HG02759 (cell line): ENCODE measurements at regions not wholly inside any gene's neighbourhood (a gene's known extent, or its start where the extent isn't known, plus 50 kb on each side); places are given as distances from the start of the nearest gene placed in this dataset.
A peak's percentile ranks its signal among the peaks of the same experiment; 100 is the strongest.
"Not testable (repeated sequence)": the region's sequence is repeated elsewhere in the genome, so short reads cannot be mapped to it uniquely, and the experiment has no call there.

Experiments used
- ATAC-seq: cut with Tn5 transposase; IDR thresholded peaks from one replicate; pipeline ENCODE4 v1.9.1; 2021; ENCODE audit warnings: mild to moderate bottlenecking, moderate library complexity; ENCODE audit not compliant: unreplicated experiment

DNA sequence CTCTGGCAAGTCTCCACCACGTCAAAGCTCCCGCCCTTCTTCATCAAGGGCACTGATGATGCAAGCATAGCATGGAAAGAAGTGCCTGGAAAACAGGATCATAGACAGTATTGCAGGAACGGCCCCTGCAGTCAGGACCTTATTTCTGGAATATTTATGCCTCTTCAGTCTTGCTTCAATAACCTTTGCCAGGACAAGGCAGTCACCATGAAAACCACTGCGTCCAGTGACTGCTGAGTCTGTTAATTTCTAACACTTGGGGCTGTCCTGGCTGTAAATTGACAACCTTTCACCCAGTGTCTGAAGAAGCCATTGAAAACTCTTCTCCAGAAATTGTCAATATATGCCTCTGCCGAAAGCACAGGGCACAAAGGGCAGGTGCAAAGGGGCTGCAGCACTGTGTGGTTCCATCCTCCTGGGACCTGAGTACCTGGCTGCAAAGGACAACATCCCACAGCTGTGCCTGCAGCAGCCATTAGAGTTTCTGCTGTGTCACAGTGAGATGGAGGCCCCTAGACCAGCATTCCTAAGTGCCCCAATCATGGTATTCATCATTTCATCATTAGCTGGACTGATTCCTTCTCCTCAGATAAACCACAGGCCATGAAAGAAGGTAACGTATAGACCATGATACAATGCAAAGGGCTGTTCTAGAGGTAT is 819.6 kb downstream of the RNF144A start:
- ATAC-seq, result no peak

DNA sequence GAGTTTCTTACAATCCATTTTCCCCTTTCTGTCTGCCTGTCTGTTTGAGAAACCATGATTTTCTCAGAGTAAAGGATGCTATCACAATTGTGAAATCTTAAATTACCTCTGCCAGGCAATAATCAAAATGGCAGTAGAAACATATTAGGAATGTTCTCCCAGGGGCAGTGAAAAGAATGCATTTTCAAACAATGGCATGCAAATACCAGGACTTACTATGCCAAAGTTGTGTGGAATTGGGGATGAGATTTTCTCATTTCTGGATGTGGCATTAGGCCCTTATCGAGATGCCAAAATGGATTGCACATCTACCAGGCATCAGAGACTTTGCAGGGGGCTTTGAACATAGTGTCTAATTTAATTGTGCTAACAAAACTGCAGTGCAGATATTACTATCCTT is 821.4 kb downstream of the RNF144A start:
- no peak for ATAC-seq

DNA sequence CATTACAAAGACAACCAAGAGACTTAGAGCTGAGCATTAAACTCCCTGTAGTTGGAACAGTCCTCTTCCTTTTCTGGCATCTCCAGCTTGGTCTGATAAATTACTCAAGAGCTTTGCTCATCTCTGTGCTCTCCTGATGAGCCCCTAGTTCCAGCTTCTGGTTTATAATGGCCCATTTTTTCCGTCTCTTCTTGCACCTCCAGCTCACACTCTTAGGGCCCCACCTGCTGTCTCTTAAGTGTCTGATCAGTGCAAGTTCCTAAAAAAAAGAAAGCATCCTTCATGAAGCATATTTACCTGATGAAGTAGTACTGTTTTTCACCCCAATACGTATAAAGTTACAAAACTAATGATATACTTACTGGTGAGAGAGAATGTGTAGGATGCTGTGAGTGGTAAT is 822.9 kb downstream of the RNF144A start:
- ATAC-seq, result no peak

DNA sequence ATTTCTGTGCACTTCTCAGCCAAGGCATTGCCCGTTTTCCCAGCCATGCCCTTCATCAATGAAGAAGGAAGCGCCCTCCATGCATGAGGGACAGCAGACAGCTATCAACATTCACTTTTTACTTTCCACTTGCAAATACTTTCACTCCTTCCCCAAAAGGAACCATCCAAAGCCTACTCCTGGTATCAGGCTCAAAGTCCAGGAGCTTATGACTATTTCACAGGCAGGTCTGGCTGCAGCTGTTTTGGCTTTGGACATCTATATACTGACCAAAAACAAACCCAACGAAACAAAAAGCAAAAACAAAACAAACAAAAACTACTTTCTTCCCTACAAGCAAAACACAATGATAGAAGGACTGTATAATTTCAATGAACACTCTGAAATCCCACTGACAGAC is 825.1 kb downstream of the RNF144A start:
- no peak for ATAC-seq

DNA sequence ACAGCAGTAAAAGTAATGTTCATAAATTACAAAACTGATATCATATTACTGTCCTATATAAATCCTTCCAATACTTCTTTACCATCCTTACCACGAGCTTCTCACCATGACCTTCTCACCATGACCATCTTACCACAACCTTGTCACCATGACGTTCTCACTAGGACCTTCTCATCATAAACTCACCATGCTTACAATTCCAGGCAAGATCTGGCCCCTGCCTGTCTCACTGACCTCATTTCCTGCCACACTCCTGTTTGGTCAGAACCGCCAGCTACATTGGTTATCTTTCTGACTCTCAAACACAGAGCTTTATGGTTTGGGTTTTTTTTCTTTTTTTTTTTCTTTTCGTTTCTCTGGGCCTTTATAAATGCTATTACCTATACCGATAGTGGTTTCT is 827.6 kb downstream of the RNF144A start:
- no peak for ATAC-seq

DNA sequence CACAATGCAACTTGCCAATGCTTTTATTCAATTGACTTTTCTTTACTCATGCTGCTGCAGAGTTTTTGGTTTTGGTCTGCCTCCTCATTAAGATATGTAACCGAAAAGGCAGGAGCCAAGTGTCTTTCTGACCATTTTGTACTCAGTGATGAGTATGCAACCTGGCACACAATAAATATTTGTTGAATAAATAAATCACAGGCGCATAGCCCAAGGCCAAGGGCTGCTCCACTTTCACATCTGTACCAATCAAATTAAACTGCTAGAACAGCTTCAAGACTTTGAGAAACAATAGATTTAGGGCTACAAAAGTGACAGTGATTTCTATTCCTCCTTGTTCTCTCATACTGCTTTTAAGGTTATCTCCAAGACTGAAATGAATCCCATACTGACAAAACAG is 828.2 kb downstream of the RNF144A start:
- ATAC-seq, result no peak

DNA sequence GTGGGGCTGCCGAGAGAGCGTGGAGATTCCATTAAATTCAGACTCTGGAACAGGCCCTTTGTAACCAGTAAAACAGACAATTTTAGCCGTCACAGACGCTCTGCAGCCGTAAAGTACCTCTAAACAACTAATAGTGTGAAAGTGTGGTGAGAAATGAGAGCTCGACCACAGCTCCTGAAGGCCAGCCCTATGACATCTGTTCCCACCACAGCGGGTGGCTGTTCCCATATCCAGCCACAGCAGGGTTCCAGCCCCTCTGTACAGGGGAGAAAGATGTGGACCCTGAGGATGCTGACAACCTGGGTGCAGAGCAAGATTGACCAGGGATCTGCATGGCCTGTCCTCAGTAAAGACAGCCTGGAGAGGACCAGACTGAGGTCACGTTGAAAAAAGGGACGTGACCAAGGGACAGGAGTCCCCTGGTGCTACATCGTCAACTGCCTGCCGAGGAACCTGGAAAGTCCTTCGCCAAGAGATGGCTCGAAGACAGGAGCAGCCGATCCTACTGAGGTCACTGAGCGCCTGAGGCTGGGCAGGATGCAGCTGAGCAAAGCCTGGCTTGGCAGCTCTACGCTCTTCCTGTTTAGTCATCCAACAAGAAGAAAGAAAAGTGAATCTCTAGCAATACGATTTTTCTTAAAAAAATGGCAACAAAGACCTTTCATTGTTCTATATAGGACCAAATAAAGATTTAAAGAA is 831.7 kb downstream of the RNF144A start:
- no peak for ATAC-seq

DNA sequence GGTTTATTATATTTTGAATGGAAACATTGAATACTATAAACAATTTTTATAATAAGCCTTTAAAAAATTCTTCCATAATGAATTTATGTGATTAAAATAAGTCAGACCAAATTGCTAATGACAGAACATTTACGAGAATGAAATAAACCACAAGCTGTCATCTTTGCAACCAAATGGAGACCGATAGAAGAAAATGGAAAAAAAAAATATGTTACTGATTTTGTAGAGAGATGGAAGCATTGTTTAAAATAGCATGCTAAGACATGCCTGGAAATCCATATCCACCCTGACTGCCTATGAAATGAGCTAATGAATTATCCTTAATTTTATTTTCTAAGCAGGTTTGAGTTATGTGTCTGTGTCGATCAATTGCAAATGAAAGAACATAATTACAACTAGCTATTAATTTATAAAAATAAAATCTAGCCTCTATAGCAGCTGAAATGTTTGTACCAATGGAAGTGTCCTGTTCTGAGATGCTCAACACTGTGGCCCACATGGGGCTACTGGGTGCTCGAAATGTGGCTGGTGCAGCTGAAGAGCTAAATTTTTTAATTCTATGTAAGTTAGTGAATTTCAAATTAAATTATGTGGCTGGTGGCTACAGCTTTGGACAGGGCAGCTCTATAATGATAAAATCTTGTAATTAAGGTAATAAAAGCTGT is 832.8 kb downstream of the RNF144A start:
- ATAC-seq, result no peak

DNA sequence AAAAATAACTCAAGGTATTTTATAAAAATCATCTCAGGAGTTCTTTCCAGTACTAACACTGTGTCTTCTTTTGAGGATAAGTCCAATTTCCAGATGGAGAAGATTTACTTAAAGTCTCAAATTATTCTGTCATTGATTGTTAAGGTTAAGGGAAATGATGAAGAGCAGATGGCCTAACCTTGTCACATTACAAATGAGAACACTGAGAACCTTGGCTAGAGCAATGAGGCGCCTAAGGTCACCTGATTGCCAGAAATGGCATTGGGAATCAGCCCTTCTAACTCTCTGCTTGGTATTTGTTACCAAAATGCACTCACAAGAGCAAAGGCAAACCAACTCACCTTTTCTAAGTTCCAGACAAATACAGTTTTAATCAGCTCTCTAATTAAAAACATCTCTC is 835.1 kb downstream of the RNF144A start:
- no peak for ATAC-seq

DNA sequence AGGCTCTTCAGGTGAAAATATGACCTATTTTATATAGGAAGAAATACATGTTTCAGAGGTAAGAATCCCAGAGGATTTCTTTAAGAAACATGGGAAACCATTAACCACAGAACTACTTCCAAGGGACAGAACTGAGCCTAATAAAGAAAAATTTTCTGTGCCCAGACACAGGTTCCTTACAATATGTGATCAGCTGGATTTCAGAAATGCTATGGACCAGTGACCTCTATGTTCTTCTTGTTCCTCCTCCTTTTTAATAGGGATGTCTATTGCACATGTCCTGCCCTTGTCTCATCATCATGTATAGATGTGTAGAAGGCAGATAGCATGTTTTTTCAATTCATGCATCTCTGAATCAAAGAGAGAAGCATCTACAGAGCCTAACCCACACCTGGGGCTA is 836.6 kb downstream of the RNF144A start:
- ATAC-seq, result no peak

DNA sequence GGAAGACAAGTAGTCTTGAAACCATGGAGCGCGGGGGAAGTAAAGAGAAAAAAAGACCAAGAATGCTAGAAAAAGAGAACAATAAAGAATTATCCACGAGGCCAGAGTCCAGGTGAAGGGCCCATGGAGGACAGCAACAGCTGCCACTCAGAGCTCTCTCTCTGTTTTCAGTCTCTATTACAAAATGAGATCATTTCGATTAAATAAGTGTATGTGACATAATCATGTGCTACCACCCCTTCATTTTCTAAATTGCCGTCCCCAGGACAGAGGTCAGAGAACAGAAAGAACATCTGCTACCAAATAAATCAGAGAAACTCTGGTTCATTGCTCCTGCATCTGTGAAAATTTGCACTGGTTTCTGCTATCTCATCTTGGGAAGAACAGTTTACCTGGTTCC is 838.7 kb downstream of the RNF144A start:
- ATAC-seq, result no peak

DNA sequence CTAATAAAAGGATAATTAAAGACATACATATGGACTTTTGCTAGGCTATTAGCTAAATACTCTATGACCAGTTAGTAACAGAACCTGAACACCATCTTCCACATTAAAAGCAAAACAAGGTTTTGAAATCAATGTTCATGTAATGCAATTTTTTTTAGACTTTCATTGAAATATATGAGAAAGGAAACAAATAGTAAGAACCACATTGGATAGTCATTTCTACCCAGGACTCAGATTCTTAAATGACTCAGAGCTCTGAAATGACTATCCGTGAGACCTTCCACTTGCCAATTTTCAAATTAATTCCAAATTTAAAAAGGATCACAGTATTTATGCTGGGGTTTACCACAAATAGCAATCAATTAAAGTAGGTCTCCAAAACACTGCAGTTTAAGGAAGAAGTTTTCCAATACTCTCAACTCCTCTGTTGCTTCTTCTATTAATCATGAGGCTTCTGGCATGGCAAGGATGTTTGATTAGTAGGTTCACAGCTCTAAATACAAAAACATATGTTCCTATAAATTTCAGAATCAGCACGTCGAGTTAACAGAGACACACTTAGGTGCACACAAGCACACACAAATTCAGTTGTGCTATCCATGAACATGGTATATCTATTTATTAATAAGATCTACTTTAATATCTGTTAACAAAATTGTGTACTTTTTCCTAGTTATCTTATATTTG is 841.0 kb downstream of the RNF144A start:
- peak; percentile 68 for ATAC-seq

DNA sequence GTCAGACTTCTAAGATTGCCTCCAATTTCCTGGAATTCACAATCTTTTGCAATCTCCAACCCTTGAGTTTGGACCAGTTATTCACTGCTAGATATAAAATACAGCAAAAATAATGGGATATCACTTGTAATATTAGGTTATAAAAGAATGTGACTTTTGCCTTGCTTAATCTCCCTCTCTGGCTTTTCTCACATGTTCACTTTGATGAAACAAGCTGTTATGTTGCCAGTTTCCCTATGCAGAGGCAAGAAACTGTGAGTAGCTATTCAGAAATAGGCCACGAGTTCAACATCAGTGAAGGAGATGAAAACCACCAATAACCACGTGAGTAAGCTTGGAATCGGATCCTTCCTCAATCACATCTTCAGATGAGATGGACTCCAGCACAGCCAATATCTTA is 842.7 kb downstream of the RNF144A start:
- ATAC-seq, result no peak

DNA sequence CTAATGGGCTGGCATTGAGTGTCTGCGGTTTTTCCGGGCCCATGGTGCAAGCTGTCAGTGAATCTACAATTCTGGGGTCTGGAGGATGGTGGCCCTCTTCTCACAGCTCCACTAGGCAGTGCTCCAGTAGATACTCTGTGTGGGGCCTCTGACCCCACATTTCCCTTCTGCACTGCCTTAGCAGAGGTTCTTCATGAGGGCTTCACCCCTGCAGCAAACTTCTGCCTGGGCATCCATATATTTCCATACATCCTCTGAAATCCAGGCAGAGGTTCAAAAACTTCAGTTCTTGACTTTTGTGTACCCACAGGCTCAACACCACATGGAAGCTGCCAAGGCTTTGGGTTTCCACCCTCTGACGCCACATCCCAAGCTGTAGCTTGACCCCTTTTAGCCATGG is 846.2 kb downstream of the RNF144A start:
- not testable (repeated sequence) for ATAC-seq

DNA sequence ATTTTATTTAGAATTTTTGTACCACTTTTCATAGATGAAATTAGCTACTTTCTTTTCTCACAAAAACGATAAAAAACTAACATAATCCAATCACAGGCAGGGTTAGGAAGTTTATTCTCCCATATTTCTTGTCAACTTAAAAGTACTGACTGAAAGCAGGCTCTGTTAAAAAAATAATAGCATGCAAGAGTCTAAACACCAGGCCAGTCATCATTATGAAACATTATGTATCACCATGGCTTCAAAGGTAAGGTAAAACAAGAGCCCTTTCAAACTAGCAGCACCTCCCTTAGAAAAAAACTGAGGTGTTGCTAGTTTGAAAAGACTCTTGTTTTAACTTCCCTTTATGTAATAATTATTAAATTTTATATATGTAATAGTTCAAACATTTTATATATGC is 848.0 kb downstream of the RNF144A start:
- ATAC-seq, result no peak

DNA sequence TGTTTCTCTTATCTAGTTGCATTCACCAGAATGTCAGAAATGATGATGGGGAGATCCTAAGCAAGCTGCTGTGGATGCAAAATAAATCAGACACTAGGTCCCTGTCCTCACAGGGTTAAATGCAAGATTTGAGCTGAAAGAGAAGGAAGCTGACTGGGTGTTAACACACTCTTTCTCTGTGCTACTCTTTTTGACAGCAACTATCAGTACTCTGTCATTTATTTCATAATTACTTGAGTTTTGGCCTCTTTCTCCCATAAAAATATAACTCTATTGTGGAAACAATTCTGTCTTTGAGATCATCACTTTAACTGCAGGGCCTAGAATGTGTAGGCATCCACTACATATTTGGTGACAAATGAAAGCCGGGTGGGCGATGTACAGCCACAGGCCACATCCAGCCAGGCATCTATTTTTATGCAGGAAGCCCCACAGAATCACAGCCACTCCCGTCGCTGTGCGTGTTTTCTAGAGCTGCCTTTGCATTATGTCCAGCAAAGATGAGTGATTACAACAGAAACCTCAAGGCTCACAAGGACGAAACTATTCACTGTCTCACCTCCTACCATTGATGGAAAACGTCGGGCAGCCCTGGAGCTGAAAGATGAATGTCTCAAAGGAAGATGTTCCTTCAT is 849.0 kb downstream of the RNF144A start:
- ATAC-seq, result no peak

DNA sequence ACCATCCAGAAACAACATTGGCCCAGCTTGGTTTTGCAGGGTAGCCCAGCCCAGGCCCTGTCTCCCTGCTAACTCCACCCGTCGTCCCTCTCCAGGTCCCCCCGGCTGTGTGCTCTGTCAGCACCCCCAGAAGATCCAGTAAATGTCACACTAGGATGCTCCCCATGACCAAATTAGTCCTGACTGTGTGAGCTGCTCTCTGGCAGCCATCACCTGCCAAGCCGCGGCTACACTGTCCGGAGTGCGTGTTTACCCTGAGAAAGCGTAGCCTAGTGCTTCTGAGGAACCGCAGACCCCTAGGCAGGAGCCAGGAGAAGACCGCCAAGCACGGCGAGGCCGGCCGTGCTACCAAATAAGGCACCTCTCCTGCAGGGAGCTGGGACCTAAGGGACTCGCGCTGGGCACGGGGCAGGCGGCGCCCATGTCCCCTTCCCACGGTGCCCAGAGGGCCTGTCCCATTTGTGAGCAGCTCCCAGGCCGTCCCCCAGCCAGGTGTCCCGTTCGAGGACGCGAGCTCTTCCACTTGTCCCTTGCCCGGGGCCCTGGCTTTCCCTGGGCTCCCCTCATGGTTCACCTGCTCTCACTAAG is 849.9 kb downstream of the RNF144A start:
- no peak for ATAC-seq

DNA sequence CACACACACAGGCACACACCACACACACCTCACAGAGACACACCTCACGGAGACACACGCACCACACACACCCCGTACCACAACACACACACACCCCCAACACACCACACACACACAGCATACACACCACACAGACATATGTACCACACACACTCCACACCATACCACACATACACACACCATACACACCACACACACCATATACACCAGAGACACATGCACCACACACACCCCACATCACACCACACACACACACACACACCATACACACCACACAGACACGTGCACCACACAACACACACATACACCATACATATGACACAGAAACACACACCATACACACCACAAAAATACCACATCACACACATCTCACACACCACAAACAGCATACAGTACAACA is 850.7 kb downstream of the RNF144A start:
- ATAC-seq, result no peak

DNA sequence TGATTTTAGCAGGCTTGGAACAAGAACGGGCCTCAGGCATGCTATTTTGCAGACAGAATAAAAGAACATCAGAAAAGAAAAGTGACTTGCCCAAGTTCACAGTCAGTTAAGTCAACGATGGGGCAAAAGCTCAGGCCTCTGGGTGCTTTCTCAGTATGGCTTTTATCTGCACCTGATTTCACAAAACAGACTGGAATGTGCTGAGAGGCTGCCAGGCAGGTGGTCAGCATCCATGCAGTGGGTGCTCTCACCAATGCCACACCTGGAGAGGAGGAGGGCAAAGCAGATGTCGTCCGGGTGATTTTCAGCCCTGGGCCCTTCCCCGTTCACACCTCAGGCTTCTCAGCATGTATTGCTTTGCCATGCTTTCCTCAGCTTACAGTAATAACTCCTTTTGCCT is 854.6 kb downstream of the RNF144A start:
- ATAC-seq, result no peak

DNA sequence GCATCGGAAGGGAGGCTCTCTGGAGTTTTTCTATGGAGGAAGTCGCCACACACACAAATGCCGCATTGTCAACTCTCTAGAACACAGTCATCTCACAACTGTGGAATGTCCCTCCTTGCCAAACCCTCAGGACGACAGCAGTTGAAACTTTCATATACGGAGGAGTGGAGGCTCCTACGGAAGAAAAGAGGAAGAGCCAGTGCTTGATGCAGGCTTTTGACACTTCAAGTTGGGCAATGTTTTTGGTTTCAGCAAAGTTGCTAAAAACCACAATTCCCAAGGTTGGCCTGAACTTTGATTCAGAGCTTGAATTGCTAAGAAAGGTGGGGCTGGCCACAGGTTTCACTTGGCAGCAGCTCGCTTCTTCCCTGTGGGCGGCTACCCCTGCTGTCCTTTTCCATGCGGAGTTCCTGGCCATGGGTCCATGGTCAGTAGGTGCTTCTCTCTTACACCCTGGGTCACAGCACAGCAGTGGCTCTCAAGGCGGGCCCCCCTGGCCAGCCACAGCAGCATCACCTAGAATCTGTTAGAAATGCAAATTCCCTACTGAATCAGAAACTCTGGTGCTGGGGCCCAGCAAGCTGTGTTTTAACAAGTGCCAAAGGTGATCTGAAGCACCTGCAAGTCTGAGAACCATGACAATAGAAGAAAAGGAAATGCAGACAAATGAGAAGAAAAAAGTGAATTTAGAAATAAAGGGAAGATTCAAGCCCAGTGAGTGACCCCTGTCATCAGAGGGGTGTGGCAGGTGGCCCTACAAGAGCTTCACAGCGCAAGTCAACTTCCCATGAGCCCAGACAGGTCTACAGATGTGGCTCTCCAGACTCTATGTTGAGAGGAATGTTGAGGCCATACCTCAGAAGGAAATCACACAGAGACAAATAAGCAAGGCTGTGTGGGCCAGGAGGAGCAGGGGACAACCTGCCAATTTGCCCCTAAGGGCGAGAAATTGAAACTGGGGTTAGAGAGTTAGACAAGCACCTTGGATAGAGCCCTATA is 856.4 kb downstream of the RNF144A start:
- peak; percentile 74 for ATAC-seq
